Tibial nerve (tissue), 4 donors: ENCODE measurements at regions not wholly inside any gene's neighbourhood (a gene's known extent, or its start where the extent isn't known, plus 50 kb on each side); places are given as distances from the start of the nearest gene placed in this dataset.

ENCODE experiments used
- CTCF ChIP-seq, 5 experiments: fragments of 200-600 bp in 3 of 5; fragments of 450-650 bp in 2 of 5; sonication (generic) in 3 of 5; IDR thresholded peaks; one replicate each; pipeline ENCODE4 v1.5.1; 2016 to 2019; ENCODE audit warnings: antibody characterized with exemption in 5 of 5, mild to moderate bottlenecking in 3 of 5, moderate library complexity in 2 of 5
- EP300 ChIP-seq, 2 donors: sonication (generic); formaldehyde crosslinking; IDR thresholded peaks; one replicate each; pipeline ENCODE4 v1.6.1; 2017; ENCODE audit warnings: antibody characterized with exemption in 2 of 2, mild to moderate bottlenecking in 1 of 2
- POLR2A ChIP-seq, 2 donors: fragments of 450-650 bp; IDR thresholded peaks; one replicate each; pipeline ENCODE4 v1.6.1; 2017; ENCODE audit warnings: antibody characterized with exemption in 2 of 2, mild to moderate bottlenecking in 2 of 2, moderate library complexity in 2 of 2

- TF ChIP-seq POLR2A (IDR thresholded peaks at IDR 0.05) = no peak
- no peak for TF ChIP-seq EP300 (IDR thresholded peaks at IDR 0.05)
- no peak for TF ChIP-seq CTCF (IDR thresholded peaks at IDR 0.05)
Observed at GRCh38 chr1:199646761-199647160, 380.7 kb upstream of the NR5A2 start.
